T-helper 17 cell (primary cell): ENCODE measurements at regions not wholly inside any gene's neighbourhood (a gene's known extent, or its start where the extent isn't known, plus 50 kb on each side); places are given as distances from the start of the nearest gene placed in this dataset.

Experiments
- ATAC-seq: fragments of 150-1000 bp; cut with Tn5 transposase; 2 replicates; pipeline ENCODE4 v1.10.0; 2021; ENCODE audit warnings: mild to moderate bottlenecking, moderate library complexity
- DNase-seq, 3 donors: peaks; one replicate each; pipeline versions ENCODE4 v3.0.0 to v3.0.0-alpha.2; 2020 to 2021
- H3K9me3 ChIP-seq: one replicate; pipeline ENCODE4 v1.7.0; 2013; ENCODE audit warnings: low read length, mild to moderate bottlenecking; ENCODE audit not compliant: control insufficient read depth, poor library complexity, severe bottlenecking
- H3K27ac Mint-ChIP-seq: one replicate; pipeline ENCODE4 v1.8.0; 2022; ENCODE audit warnings: mild to moderate bottlenecking, moderate library complexity, mixed read lengths
- H3K27me3 Mint-ChIP-seq: one replicate; pipeline ENCODE4 v1.8.0; 2022; ENCODE audit warnings: mixed read lengths
- H3K36me3 Mint-ChIP-seq: one replicate; pipeline ENCODE4 v1.8.0; 2022; ENCODE audit warnings: low read depth, mixed read lengths
- H3K4me1 Mint-ChIP-seq: one replicate; pipeline ENCODE4 v1.8.0; 2022; ENCODE audit warnings: mild to moderate bottlenecking, mixed read lengths
- H3K4me3 Mint-ChIP-seq: one replicate; pipeline ENCODE4 v1.8.0; 2022; ENCODE audit warnings: mild to moderate bottlenecking, moderate library complexity, mixed read lengths

- Mint-ChIP-seq H3K27me3 (peaks cover 85% of the 10 kb centered on the region), H3K27ac (no peak overlapping the region), H3K36me3 (no peaks in the 10 kb centered on the region), H3K4me1 (peaks cover 16% of the 10 kb centered on the region), H3K4me3 (peak overlapping the region; percentile 87)
- DNase-seq = no peak
- peak; percentile 46 for ATAC-seq
- peaks cover 14% of the 10 kb centered on the region for H3K9me3 ChIP-seq
Observed at GRCh38 chr5:88666761-88667495, 216.1 kb downstream of the MEF2C start.

GRCh38 chr5:88665750-88666215, 217.2 kb downstream of the MEF2C start:
- Mint-ChIP-seq H3K27ac (no peak overlapping the region), H3K36me3 (no peaks in the 10 kb centered on the region), H3K4me3 (peak overlapping the region; percentile 22), H3K27me3 (peaks cover 87% of the 10 kb centered on the region), H3K4me1 (peaks cover 19% of the 10 kb centered on the region)
- H3K9me3 ChIP-seq = peaks cover 14% of the 10 kb centered on the region
- DNase-seq (no peak), ATAC-seq (no peak)

- peaks cover 85% of the 10 kb centered on the region for H3K27me3 Mint-ChIP-seq
- no peak overlapping the region for H3K27ac Mint-ChIP-seq
- no peak for ATAC-seq
- peaks cover 22% of the 10 kb centered on the region for H3K4me1 Mint-ChIP-seq
- H3K9me3 ChIP-seq = peaks cover 18% of the 10 kb centered on the region
- H3K4me3 Mint-ChIP-seq = no peak overlapping the region
- H3K36me3 Mint-ChIP-seq = no peaks in the 10 kb centered on the region
- DNase-seq = no peak
Observed at GRCh38 chr5:88664645-88665044, 218.3 kb downstream of the MEF2C start.

- Mint-ChIP-seq H3K27me3 (peaks cover 83% of the 10 kb centered on the region), H3K36me3 (no peaks in the 10 kb centered on the region), H3K4me1 (peaks cover 22% of the 10 kb centered on the region), H3K27ac (no peak overlapping the region), H3K4me3 (no peak overlapping the region)
- peaks cover 23% of the 10 kb centered on the region for H3K9me3 ChIP-seq
- DNase-seq (no peak), ATAC-seq (no peak)
Observed at GRCh38 chr5:88663793-88664216, 219.2 kb downstream of the MEF2C start.

- H3K27ac Mint-ChIP-seq = peak overlapping the region; percentile 49
- H3K27me3 Mint-ChIP-seq = peaks cover 81% of the 10 kb centered on the region
- peaks cover 22% of the 10 kb centered on the region for H3K4me1 Mint-ChIP-seq
- no peak overlapping the region for H3K4me3 Mint-ChIP-seq
- ATAC-seq (no peak), DNase-seq (no peak)
- peaks cover 23% of the 10 kb centered on the region for H3K9me3 ChIP-seq
- H3K36me3 Mint-ChIP-seq = no peaks in the 10 kb centered on the region
Observed at GRCh38 chr5:88662846-88663245, 220.1 kb downstream of the MEF2C start.

GRCh38 chr5:88661806-88662207, 221.2 kb downstream of the MEF2C start:
- Mint-ChIP-seq H3K27me3 (peaks cover 73% of the 10 kb centered on the region), H3K4me1 (peaks cover 16% of the 10 kb centered on the region), H3K27ac (no peak overlapping the region), H3K4me3 (no peak overlapping the region), H3K36me3 (no peaks in the 10 kb centered on the region)
- peaks cover 23% of the 10 kb centered on the region for H3K9me3 ChIP-seq
- no peak for DNase-seq
- ATAC-seq = no peak

GRCh38 chr5:88660947-88661805, 221.8 kb downstream of the MEF2C start:
- H3K4me1 Mint-ChIP-seq = peaks cover 10% of the 10 kb centered on the region
- H3K4me3 Mint-ChIP-seq = peak overlapping the region; percentile 78
- H3K36me3 Mint-ChIP-seq = no peaks in the 10 kb centered on the region
- ATAC-seq = peak; percentile 30
- H3K27me3 Mint-ChIP-seq = peaks cover 70% of the 10 kb centered on the region
- H3K9me3 ChIP-seq = peaks cover 23% of the 10 kb centered on the region
- DNase-seq = no peak
- H3K27ac Mint-ChIP-seq = peak overlapping the region; percentile 14

- Mint-ChIP-seq H3K27ac (peak overlapping the region; percentile 37), H3K4me1 (peaks cover 6% of the 10 kb centered on the region), H3K4me3 (peak overlapping the region; percentile 78), H3K36me3 (no peaks in the 10 kb centered on the region), H3K27me3 (peaks cover 64% of the 10 kb centered on the region)
- DNase-seq = no peak
- H3K9me3 ChIP-seq = peaks cover 21% of the 10 kb centered on the region
- no peak for ATAC-seq
Observed at GRCh38 chr5:88660264-88660946, 222.6 kb downstream of the MEF2C start.

GRCh38 chr5:88659529-88660263, 223.3 kb downstream of the MEF2C start:
- ATAC-seq (no peak), DNase-seq (no peak)
- peaks cover 59% of the 10 kb centered on the region for H3K27me3 Mint-ChIP-seq
- peak overlapping the region; percentile 28 for H3K4me3 Mint-ChIP-seq
- peaks cover 16% of the 10 kb centered on the region for H3K9me3 ChIP-seq
- H3K27ac Mint-ChIP-seq = peak overlapping the region; percentile 37
- H3K4me1 Mint-ChIP-seq = peaks cover 6% of the 10 kb centered on the region
- H3K36me3 Mint-ChIP-seq = no peaks in the 10 kb centered on the region

- peaks cover 9% of the 10 kb centered on the region for H3K9me3 ChIP-seq
- Mint-ChIP-seq H3K36me3 (no peaks in the 10 kb centered on the region), H3K27me3 (peaks cover 57% of the 10 kb centered on the region), H3K4me1 (peaks cover 6% of the 10 kb centered on the region), H3K4me3 (no peak overlapping the region), H3K27ac (no peak overlapping the region)
- DNase-seq (no peak), ATAC-seq (no peak)
Observed at GRCh38 chr5:88658886-88659285, 224.1 kb downstream of the MEF2C start.

- no peak overlapping the region for H3K27ac Mint-ChIP-seq
- H3K4me3 Mint-ChIP-seq = no peak overlapping the region
- ATAC-seq = no peak
- H3K36me3 Mint-ChIP-seq = no peaks in the 10 kb centered on the region
- H3K9me3 ChIP-seq = peaks cover 9% of the 10 kb centered on the region
- no peak for DNase-seq
- H3K4me1 Mint-ChIP-seq = peaks cover 6% of the 10 kb centered on the region
- peaks cover 56% of the 10 kb centered on the region for H3K27me3 Mint-ChIP-seq
Observed at GRCh38 chr5:88657906-88658775, 224.8 kb downstream of the MEF2C start.

GRCh38 chr5:88657136-88657535, 225.8 kb downstream of the MEF2C start:
- H3K9me3 ChIP-seq = peaks cover 9% of the 10 kb centered on the region
- ATAC-seq = no peak
- no peak for DNase-seq
- Mint-ChIP-seq H3K4me3 (no peak overlapping the region), H3K4me1 (peaks cover 6% of the 10 kb centered on the region), H3K27ac (no peak overlapping the region), H3K27me3 (peaks cover 60% of the 10 kb centered on the region), H3K36me3 (no peaks in the 10 kb centered on the region)
